ENCODE measurements at regions not wholly inside any gene's neighbourhood (a gene's known extent, or its start where the extent isn't known, plus 50 kb on each side); places are given as distances from the start of the nearest gene placed in this dataset.
"Not testable (repeated sequence)": the region's sequence is repeated elsewhere in the genome, so short reads cannot be mapped to it uniquely, and the experiment has no call there.

DNA sequence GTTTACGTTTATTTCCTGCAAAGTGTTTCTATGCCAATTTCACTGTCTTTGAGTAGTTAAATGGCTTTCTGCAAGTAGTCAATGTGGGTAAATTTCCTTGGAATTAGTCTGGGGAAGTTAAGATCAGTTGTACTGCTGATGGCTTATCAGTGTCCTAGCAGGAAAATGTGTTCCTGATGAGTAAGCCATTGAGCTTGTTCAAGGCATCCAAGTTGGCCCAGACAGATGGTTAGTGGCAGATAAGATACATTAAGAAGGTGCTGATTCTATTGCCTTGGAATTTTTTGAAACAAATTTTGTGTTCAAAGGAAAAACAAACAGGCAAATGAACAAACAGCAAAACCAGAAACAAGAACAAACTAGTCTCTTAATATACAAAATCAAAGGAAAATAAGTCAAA is 258.4 kb downstream of the MAP2K6 start:
- no peak for DNase-seq

DNA sequence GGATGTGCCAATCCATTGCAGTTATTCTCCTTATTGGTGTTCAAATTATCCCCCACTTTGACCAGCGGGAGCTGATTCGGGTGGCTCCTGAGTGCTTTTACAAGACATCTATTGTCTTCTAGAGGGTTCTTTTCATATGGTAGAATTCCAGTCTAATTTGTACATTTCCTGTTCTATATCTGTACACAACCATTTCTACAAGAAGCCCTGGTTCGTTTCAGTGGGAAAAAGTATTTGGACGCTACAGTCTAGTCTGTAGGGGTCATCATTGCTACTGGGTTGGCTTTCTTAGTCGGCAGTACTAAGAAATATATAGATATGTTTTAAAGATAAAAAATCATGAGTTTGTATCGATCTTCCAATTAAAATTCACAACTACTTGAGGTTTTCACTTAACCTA is 262.6 kb downstream of the MAP2K6 start:
- no peak for DNase-seq

DNA sequence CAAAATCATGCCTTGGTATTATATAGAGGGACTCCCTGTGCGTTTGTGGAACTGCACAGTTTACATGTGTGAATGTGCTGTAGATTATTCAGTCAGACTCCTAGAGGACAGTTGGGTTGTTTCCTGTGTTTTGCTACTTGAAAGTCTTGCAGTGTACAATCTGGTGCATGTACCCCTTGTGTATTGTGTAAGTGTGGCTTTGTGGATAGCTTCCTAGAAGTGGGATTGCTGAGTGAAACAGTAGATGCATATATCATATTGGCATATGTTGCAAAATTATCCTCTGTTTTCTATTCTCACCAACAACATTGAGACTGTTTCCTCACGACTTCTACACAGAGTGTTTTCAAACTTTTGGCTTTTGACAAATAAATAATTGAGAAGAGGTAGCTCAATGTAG is 263.7 kb downstream of the MAP2K6 start:
- no peak for DNase-seq

DNA sequence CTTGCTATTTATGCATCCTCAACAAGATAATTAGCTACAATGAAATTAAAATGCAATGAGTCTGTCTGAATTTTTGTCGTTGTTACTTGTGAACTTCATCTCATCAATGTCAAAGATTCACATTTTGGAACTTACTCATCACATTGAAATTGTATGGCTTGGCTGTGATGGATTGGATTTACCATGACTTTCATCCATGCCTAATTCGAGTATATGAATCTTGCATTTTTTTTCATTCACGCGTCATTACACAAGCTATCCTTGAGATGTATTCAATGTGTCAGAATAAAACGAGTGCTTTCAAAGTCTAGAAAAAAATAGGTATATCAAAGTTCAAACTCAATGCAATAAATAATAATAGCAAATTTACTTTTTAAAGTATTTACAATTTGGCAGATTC is 265.3 kb downstream of the MAP2K6 start:
- DNase-seq = no peak

DNA sequence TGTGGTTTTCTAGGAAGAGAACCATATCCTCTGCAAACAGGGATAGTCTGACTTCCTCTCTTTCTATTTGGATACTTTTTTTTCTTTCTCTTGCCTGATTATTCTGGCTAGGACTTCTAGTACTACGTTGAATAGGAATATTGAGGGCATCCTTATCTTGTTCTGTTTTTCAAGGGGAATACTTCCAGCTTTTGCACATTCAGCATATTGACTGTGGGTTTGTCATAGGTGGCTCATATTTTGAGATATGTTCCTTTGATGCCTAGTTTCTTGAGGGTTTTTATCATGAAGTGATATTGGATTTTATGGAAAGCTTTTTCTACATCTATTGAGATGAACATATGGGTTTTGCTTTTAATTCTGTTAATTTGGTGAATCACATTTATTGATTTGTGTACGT is 269.8 kb downstream of the MAP2K6 start:
- DNase-seq = no peak

DNA sequence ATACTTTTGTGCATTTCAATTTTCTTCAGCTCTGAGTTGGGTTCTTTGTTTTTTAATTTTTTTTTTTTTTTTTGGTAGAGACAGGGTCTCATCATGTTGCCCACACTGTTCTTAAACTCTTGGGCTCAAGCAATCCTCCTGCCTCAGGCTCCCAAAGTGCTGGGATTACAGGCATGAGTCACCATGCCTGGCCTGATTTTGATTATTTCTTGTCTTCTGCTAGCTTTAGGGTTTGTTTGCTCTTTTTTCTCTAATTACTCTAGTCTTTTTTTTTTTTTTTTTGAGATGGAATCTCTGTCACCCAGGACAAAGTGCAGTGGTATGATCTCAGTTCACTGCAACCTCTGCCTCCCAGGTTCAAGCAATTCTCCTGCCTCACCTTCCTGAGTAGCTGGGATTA is 270.7 kb downstream of the MAP2K6 start:
- DNase-seq = not testable (repeated sequence)

DNA sequence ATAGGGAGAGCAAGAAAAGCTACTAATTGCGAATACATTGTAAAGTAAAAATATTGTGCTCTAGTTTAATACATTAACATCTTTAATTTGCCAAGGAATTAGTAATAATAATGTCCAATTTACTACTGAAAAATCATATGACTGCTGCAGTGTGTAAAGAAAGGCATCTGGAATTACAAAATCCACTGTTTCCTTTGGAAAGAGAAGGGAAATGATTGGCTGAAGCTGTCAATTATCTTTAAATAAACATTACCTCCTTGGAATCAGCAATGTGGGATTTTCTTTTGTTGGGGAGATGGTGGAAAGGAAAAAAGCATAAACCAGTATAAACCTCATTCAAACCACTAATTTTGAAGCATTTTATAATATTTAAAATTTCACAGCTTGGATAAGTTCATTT is 276.0 kb downstream of the MAP2K6 start:
- DNase-seq = no peak

DNA sequence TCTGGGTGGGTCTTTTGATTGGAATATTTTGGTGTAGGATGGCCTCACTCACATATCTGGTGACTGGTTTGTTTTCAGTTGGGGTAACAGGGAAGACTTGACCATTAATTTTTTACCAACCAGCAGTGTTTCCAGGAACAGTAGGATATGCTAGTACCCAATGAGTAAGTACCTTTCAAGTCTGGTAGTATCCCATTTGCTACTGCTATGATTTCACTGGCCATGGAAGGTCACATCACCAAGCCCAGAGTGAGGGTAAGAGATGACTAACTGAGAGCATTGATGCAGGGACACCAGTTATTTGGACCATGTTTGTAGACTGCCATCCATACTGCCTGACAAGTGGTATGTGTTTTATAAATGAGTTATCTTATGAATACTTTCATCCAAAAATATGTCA is 277.7 kb downstream of the MAP2K6 start:
- DNase-seq = no peak

DNA sequence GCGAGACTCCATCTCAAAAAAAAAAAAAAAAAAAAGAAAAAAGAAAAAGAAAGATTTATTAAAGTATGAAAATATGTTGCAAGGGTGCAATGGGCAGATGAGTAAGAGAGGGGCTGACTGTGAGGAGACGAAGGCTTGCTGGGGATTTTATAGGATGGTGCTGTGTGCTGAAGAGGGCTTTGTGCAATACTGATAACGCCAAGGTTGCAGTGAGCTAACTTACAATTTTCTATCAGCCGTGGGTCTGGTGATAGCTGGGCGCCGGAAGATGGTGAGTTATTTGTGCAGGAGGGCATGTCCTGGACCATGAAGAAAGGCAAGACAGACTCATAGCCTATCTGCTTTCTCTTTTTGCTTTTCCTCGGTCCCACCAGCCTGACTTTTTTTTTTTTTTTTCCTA is 281.1 kb downstream of the MAP2K6 start:
- DNase-seq = no peak

DNA sequence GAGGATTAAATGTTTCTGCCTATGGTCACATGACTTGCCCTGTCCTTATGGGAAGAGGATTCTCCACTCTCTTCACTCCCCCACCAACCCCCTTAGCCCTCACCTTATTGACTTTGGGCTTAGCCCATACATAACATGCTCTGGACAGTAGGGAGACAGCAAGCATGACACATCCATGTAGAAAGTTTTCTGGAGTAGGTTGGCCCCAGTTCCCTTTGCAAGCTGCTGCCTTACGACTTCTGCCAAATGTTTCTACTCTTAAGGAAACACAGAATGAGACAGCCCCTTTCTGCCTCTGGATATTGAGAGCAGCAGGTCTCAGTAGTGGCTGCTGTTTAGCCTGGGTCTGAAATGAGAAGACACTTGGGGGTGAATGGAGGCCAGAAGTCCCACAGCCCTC is 282.2 kb downstream of the MAP2K6 start:
- no peak for DNase-seq

DNA sequence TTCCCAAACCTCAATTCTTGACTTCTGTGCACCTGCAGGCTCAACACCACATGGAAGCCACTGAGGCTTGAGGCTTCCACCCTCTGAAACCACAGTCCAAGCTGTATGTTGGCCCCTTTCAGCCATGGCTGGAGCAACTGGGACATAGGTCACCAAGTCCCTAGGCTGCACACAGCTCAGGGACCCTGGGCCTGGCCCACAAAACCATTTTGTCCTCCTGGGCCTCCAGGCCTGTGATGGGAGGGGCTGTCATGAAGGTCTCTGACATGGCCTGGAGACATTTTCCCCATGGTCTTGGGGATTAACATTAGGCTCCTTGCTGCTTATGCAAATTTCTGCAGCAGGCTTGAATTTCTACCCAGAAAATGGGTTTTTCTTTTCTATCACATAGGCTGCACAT is 283.9 kb downstream of the MAP2K6 start:
- DNase-seq = not testable (repeated sequence)

DNA sequence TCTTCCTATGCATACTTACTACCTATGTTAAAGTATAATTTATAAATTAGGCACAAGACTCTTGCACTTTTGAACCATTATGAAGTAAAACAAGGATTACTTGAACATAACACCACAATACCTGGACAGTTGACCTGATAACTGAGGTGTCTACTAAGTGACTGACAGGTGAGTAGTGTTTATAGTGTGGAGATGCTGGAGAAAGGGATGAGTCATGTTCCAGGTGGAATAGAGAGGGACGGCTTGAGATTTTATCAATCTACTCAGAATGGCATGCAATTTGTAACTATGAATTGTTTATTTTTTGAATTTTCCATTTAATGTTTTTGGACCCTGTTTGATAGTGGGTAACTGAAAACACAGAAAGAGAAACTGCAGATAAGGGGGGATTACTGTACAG is 287.6 kb downstream of the MAP2K6 start:
- no peak for DNase-seq

DNA sequence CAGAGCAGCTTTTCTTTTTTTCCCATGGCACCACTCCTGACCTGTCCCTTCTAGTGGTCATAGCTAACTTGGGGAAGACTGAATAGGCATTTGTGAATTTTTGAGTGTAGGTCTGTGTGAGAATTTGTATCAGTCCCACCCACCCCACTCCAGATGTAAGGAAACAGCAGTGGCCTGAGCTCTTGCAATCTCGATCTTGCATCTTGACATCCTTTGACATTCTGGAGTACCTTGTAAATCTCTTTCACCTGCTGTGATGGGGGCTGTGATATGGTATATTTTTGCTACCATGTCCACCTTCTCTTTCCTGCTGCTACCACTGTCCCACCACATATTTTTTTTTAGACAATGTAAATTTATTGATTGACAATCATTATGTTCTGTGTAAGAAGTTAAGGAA is 289.3 kb downstream of the MAP2K6 start:
- no peak for DNase-seq

DNA sequence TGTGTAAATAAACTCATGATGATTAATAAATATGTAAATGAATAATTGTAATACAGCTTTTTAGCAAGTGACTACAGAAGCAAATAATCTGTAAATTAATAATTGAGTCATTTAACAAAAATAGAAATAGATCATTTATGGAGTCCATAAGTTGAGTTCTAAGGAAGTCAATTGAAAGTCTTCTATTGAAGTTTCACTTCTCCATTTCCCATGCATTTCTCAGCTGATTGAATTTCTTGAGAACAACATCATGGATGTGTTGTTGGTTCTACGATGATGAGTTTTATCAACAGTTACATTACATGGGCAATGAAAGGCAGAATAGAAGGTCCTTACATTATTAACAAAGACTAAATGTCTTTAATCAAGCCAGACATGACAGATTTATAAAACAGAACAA is 290.4 kb downstream of the MAP2K6 start:
- DNase-seq = no peak

DNA sequence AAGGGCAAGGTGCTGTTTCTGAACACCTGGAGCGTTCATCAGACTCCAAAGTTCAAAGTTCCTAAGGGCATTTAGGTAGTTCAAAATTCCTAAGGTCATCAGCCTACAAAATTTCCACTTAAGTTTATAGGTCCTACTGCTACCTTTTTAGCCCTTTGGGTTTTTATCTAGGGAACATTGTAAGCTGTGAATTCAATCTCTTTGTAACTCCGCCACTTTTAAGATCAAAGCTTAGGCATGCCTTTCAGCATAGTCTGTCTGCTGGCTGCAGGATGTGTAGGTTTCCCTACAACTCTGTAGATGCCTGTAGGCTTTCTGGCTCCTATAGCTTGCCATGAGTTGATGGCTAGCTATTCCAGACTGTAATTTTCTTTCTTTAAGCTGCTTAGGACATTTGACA is 291.6 kb downstream of the MAP2K6 start:
- DNase-seq = no peak

DNA sequence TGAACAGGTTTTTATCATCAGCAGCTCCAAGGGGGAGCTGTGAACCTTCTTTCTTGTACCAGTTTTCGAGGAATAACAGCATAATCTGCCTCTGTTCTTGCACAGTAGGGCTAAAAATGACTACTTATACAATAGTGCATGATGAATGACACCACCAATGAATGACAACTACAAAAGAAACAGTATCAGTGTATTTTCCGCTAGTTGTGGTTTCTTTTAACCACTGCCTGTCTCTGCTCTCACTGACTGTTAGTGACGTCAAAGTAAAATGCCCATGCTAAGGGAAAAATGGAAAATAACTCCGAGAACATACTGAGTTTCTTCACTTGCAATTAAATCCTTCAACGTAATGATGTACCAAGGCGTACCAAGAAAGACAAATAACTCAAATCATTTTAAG is 294.9 kb downstream of the MAP2K6 start:
- no peak for DNase-seq

DNA sequence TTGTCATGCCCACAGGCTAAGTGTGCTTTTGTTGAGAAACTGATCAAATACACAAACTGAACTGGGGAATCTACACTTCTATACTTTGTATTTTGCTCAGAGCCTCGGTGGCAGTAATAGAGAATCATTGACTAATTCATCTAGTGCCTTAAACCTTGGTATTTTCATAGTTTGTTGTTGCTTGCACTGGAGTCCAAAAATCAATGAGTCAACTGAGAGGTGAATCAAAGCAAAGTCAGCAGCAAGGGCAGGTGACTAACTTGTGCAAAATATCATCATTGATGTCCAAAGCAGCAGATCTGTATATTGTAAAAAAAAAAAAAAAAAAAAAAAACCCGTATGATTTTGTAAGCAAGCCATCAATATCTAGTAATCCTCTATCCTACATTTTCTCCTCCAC is 296.4 kb downstream of the MAP2K6 start:
- DNase-seq = no peak

DNA sequence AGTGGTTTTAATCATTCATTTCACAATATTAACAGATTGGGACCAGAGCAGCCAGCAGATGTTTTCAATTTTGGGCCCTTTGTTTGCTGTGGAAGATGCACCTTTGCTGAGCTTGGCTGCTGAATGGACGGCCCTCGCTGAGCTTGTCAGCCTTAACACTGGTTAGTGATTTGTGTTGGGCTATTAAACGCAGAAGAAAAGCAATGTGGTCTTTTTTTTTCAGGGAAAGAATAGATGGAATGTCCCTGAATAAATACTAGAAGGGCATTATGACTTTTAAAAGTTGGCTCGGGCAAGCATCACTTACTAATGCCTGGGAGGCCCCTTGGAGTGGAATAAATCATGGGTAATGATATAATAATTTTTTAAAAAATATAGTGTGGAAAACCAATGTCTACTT is 297.0 kb downstream of the MAP2K6 start:
- DNase-seq = no peak

DNA sequence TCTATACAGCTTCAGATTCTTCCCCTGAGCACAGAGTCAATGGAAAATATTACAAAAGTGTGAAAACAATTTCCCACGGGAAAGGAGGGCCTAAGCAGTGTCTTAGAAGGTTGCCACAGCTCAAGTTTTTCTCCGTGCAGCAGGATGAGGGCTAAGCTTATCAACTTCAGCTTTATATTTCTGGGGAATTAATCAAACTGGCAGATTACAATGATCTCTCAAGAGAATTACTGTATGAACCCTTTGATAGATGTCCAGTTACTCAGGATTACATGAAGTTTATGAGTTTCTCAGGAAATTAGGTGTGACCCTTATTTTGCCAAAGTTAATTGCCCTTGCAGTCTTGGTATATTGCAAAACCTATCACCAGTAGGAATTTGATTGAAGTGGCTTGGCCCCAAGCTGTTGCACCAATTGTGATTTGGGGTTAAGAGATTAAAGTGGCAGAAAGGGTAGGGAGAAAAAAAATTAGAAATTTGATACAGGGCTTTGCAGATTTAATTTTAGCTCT is 298.4 kb downstream of the MAP2K6 start:
- no peak for DNase-seq

DNA sequence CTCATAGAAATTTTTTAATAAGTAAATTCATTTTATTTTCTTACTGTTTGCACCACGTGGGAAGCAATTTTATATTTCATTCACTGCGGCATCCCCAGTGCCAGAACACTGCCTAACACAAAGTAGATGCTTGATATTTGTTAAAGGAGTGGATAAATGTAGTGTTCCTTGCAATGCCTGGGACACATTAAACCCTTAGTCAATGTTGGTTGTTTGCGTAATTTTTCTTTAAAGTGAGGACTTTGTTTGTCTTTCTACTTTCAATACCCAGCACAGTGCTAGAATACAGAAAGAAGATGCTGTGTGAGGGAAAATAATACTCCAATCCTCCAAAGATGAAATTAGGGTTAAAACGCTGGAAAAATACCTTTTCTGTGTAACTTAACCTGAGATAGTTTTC is 299.3 kb downstream of the MAP2K6 start:
- DNase-seq = no peak

DNA sequence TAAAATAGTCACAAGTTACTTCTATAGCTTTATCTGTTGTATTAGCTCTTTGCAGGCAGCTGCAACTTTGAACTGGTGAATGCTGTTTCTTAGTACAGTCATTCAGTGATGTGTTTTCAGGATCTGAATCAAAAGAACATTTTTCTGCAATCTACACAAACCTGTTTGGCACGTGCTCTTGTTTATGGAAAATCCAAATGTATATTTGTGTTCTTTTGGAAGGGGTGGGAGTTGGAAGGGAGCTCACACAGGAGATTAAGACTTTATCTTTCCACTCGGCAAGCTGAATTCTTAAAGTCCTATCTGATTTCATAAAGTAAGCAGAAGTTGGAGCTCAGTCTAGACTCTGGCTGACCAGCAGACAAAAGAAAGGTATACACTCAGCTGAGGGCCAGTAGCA is 300.2 kb downstream of the MAP2K6 start:
- DNase-seq = no peak

DNA sequence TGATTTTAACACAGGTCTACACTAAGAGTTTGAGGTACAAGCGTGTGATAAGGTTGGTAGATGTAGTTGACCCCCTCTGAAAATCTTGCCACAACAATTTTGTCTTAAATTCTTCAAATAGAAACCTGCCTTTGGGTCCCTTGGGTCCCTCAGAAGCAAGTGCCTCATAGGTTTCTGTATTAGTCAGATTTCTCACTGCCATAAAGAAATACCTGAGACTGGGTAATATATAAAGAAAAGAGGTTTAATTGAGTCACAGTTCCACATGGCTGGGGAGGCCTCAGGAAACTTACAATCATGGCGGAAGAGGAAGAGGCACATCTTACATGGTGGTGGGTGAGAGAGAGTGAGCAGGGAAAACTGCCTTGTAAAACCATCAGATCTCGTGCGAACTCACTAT is 301.2 kb downstream of the MAP2K6 start:
- DNase-seq = no peak

DNA sequence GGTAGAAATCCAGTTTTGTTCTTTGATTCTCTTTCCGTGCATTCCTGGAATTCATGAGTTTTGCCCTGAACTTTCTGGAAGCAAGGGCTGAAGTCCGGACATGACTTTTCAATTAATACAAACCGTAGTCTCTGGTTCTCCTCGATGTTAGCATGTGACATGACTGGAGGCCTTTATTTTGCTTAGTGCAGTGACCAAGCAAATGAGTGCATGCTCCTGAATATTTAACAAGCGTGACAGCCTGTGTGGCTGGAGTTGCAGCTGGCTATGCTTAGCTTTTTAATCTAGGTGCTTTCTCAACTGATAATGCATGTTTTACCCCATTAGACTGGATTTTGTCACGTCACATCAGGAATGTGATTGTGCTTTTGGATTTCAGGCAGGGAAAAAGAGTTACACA is 302.1 kb downstream of the MAP2K6 start:
- DNase-seq = no peak

DNA sequence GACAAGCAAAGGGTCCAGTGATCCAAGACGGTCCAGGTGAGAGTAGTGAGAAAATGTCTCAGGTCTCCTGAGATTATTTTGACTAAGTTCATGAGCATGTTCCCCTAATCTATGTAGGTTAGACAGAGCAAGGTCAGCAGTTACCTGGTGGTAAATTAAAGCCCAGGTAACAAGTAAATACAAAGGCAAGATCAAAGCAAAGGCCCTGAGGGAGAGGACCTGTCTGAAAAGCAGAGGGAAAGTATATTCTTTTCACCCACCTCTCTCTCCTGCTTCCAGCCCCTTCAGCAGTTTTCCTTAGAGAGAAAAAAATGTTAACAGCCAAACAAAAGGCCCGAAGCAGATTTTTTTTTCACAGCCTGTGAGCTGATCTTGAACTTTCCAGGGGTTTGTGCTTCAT is 302.7 kb downstream of the MAP2K6 start:
- no peak for DNase-seq

DNA sequence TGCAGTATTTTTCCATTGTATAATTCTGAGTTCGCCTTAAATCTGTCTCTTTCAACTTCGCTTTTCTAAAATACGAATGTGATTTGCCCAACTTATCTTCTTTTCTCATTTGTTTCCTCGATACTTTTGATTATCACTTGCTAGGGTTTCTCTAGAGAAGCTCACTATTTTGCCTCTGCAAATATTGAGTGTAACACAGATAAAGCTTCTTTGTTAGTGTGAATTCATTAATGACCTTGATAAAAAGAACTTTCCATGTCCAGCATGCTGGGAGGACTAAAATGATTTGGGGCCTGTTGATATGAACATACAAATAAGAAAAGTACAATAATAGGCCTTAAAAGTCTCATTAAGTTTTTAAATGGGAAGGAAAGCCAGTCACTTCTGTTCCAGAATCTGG is 303.3 kb downstream of the MAP2K6 start:
- no peak for DNase-seq

DNA sequence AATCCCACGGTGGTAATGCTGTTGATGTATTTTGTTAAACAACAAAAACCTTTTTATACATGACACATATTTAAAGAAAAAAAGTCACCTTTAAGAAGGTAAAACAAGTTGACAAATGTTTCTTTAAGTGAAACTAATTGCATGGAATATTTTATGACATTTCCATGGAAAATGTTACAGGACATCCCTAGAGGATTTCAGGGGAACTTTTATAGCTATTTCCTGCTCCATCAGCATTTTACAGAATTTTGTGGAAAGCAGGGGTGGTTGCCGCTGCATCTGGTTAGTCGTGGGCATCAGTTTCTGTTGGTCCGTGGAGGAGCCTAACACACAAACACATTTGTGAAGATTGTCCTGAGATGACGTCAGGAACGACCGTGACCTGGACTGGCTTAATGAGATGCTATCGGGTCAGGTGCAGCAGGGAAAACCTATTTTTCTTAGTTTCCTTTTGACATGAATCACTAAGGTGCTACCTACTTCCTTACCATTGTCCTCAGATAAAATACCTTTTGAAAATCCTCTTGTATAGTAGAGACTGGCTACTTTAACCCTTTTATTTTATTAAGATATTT is 305.1 kb downstream of the MAP2K6 start:
- DNase-seq = no peak

Data from OCI-M1 (cell line).